Thoracic aorta (tissue), 2 donors: ENCODE measurements at regions not wholly inside any gene's neighbourhood (a gene's known extent, or its start where the extent isn't known, plus 50 kb on each side); places are given as distances from the start of the nearest gene placed in this dataset.
A peak's percentile ranks its signal among the peaks of the same experiment; 100 is the strongest.

Experiments
- ATAC-seq: fragments of 150-250 bp; one replicate; pipeline ENCODE4 v1.8.0; 2017; ENCODE audit warnings: low read depth; ENCODE audit not compliant: insufficient number of reproducible peaks, low FRiP score
- DNase-seq: peaks from one replicate; pipeline ENCODE4 v3.0.0-alpha.2; 2020; ENCODE audit warnings: low spot score
- H3K27ac ChIP-seq, 2 donors: fragments of 200-600 bp; sonication (generic); 1 replicate in 1 of 2; 2 replicates in 1 of 2; pipeline ENCODE4 v1.5.1; 2016; ENCODE audit warnings: mild to moderate bottlenecking in 2 of 2, moderate library complexity in 2 of 2
- H3K27me3 ChIP-seq: fragments of 200-600 bp; sonication (generic); replicated peaks from 2 replicates; pipeline ENCODE4 v1.6.0; 2016; ENCODE audit warnings: mild to moderate bottlenecking; ENCODE audit not compliant: insufficient read depth
- H3K36me3 ChIP-seq: fragments of 200-600 bp; sonication (generic); one replicate; pipeline ENCODE4 v1.5.1; 2016
- H3K4me1 ChIP-seq, 2 donors: fragments of 200-600 bp; sonication (generic); 1 replicate in 1 of 2; 2 replicates in 1 of 2; pipeline versions ENCODE4 v1.5.1 to v1.6.0; 2016; ENCODE audit warnings: low read depth in 2 of 2, mild to moderate bottlenecking in 1 of 2; ENCODE audit not compliant: control insufficient read depth in 1 of 2
- H3K4me3 ChIP-seq: fragments of 200-600 bp; sonication (generic); 2 replicates; pipeline ENCODE4 v1.5.1; 2016; ENCODE audit warnings: mild to moderate bottlenecking
- H3K9me3 ChIP-seq: fragments of 200-600 bp; sonication (generic); 2 replicates; pipeline ENCODE4 v1.5.1; 2016
- TF ChIP-seq, protein P1 (sequence below): fragments of 200-600 bp; sonication (generic); IDR thresholded peaks from one replicate; pipeline ENCODE4 v1.5.1; 2019; ENCODE audit warnings: antibody characterized with exemption

DNA sequence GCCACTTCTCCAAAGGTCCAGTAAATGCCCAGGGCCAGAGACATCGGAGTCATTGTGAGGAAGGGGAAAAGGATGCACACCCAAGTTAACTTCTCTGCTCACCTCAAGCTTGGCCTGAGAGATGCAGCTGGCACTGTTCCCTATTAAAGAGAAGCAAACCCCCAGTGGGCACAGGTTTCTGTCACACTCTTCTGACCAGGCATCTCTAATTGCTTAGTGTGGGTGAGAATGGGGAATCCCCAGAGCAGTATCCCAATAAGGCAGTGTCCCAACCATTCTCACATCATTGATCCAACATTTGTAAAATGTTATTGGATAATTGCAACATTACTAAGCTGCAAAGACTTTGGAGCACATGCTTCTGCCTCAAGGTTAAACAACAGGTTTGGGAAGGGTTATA is 232.3 kb downstream of the ADGRG6 start:
- no peak overlapping the region for H3K27ac ChIP-seq
- H3K36me3 ChIP-seq, result no peaks in the 10 kb centered on the region
- H3K4me3 ChIP-seq, result no peak overlapping the region
- DNase-seq, result no peak
- no peak for ATAC-seq
- no peaks in the 10 kb centered on the region for H3K4me1 ChIP-seq
- H3K9me3 ChIP-seq, result no peaks in the 10 kb centered on the region
- H3K27me3 ChIP-seq, result no peaks in the 10 kb centered on the region
- TF ChIP-seq, protein P1, sequence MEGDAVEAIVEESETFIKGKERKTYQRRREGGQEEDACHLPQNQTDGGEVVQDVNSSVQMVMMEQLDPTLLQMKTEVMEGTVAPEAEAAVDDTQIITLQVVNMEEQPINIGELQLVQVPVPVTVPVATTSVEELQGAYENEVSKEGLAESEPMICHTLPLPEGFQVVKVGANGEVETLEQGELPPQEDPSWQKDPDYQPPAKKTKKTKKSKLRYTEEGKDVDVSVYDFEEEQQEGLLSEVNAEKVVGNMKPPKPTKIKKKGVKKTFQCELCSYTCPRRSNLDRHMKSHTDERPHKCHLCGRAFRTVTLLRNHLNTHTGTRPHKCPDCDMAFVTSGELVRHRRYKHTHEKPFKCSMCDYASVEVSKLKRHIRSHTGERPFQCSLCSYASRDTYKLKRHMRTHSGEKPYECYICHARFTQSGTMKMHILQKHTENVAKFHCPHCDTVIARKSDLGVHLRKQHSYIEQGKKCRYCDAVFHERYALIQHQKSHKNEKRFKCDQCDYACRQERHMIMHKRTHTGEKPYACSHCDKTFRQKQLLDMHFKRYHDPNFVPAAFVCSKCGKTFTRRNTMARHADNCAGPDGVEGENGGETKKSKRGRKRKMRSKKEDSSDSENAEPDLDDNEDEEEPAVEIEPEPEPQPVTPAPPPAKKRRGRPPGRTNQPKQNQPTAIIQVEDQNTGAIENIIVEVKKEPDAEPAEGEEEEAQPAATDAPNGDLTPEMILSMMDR, result no peak

DNA sequence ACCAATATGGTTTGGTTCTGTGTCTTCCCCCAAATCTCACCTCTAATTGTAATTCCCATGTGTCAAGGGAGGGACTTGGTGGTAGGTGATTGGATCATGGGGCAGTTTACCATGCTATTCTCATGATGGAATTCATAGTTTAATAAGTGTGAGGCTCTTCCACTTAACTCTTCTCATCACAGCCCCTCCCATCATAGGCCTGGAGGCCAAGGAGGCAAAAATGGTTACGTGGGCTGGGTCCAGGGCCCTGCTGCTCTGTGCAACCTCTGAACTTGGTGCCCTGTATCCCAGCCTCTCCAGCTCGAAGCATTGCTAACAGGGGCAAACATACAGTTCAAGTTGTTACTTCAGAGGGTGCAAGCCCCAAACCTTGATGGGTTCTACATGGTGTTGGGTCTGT is 232.7 kb downstream of the ADGRG6 start:
- no peak for DNase-seq
- Histone ChIP-seq H3K27me3 (no peaks in the 10 kb centered on the region), H3K36me3 (no peaks in the 10 kb centered on the region), H3K9me3 (no peaks in the 10 kb centered on the region), H3K4me3 (no peak overlapping the region), H3K4me1 (no peaks in the 10 kb centered on the region), H3K27ac (no peak overlapping the region)
- no peak for ATAC-seq
- TF ChIP-seq, protein P1, result no peak

DNA sequence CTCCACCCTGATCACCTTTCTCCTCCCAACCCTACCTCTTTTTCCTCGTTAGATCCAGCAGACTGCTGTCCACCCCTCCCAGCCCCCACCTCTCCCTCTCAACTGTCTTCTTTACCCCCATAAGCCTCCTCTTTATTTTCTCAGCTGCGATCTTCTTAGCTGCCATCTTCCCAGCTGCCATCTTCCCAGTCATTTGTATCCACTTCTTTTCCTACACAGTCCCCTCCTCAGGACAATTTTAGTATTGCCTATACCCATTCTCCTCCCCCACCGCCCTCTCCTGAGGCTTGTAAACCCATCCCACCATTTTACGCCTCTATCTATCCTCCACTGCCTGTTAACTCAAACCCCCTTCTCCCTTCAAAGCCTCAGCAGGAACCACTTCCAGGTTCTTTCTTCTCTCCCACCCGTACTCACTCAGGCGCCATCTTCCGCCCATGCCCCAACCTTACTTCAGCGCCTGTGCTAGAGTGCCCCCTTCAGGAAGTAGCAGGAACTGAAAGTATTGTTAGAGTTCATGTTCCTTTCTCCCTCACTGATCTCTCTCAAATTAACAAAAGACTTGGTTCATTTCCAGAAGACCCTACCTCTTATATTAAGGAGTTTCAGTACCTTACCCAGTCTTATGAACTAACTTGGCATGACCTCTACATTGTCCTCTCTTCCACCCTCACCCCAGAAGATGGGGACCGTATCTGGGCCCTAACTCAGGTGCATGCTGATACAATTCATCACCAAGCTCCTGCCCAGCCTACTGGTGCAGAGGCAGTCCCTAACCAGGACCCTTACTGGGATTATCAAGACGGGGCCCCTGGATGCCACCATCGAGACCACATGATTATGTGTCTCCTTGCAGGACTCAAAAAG is 236.0 kb downstream of the ADGRG6 start:
- Histone ChIP-seq H3K27me3 (no peaks in the 10 kb centered on the region), H3K27ac (no peak overlapping the region), H3K9me3 (no peaks in the 10 kb centered on the region), H3K36me3 (no peaks in the 10 kb centered on the region), H3K4me1 (no peaks in the 10 kb centered on the region), H3K4me3 (no peak overlapping the region)
- TF ChIP-seq, protein P1, result peak; percentile 10
- DNase-seq (no peak), ATAC-seq (no peak)

DNA sequence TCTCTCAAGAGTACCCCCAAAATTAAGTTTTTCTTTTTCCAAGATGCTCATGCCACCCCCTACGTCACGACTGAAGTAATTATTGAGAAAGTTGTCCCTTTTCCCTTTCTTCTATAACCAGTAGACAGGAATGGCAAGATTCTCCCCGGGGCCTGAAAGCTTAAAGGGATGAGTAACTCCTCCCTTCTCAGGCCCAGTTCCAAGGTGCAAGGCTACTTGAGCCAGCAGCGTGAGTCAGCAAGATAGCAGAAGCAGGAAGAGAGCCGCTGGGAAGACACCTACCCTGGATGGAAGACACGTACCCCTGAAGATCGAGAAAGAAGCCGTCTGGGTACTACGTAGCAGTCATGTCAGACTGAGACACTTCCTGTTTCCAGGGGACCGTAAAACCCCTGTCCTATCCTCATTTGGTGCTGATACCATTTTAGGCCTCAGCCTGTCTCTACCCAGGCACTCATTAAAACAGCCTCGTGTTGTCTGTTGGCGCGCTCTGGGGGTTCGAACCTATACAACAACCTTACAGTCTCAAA is 241.0 kb downstream of the ADGRG6 start:
- Histone ChIP-seq H3K9me3 (no peaks in the 10 kb centered on the region), H3K4me3 (no peak overlapping the region), H3K27me3 (no peaks in the 10 kb centered on the region), H3K27ac (no peak overlapping the region), H3K36me3 (no peaks in the 10 kb centered on the region), H3K4me1 (no peaks in the 10 kb centered on the region)
- TF ChIP-seq, protein P1, result no peak
- ATAC-seq, result no peak
- no peak for DNase-seq

DNA sequence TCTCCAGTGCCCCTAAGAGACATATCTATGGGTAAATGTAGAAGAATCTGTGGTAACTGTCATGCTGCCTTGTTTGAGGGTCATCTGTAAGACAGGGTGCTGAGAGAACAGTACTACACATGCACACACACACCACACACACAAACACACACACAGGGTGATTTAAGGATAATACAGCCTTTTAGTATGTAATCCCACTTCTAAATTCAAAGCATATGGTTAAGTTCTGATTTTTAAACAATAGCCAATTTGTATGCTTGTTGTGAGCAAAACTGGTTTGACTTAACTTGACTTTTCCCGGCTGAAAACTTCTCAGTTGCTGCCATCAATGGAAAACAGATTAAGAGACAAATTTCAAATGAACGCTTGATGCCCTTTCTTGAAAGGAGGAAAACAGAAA is 241.8 kb downstream of the ADGRG6 start:
- no peaks in the 10 kb centered on the region for H3K36me3 ChIP-seq
- no peak overlapping the region for H3K4me3 ChIP-seq
- H3K27me3 ChIP-seq, result no peaks in the 10 kb centered on the region
- H3K9me3 ChIP-seq, result no peaks in the 10 kb centered on the region
- H3K4me1 ChIP-seq, result no peaks in the 10 kb centered on the region
- TF ChIP-seq, protein P1, result no peak
- ATAC-seq (no peak), DNase-seq (no peak)
- no peak overlapping the region for H3K27ac ChIP-seq
